Stimulated activated CD4-positive, alpha-beta T cell treated with anti-CD3 and anti-CD28 coated beads, Interleukin-1b, Interleukin-23, amount 100 ng/mL, for 4 hours (primary cell): ENCODE measurements at regions not wholly inside any gene's neighbourhood (a gene's known extent, or its start where the extent isn't known, plus 50 kb on each side); places are given as distances from the start of the nearest gene placed in this dataset.

ENCODE experiments used
- DNase-seq, 2 donors: peaks; one replicate each; pipeline ENCODE4 v3.0.0-alpha.2; 2020; ENCODE audit warnings: low read depth in 2 of 2

DNA sequence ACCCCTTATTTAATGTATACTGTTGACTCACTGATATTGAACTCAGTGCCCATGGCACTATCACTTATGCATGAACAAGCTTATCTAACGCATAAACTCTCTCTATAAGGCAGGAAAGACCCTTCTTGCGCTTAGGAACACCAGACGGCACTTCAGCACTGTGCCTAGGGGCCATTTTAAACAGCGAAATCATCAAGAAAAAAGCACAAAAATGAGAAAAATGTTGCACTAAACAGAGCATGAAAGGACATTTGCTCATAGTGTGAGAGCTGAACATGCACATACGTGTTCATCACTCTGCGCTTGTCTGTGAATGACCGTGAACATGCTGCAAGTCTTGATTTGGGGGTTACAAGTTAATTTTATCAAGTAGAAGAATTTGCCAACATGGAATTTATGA is 109.6 kb downstream of the WDR11 start:
- no peak for DNase-seq

DNA sequence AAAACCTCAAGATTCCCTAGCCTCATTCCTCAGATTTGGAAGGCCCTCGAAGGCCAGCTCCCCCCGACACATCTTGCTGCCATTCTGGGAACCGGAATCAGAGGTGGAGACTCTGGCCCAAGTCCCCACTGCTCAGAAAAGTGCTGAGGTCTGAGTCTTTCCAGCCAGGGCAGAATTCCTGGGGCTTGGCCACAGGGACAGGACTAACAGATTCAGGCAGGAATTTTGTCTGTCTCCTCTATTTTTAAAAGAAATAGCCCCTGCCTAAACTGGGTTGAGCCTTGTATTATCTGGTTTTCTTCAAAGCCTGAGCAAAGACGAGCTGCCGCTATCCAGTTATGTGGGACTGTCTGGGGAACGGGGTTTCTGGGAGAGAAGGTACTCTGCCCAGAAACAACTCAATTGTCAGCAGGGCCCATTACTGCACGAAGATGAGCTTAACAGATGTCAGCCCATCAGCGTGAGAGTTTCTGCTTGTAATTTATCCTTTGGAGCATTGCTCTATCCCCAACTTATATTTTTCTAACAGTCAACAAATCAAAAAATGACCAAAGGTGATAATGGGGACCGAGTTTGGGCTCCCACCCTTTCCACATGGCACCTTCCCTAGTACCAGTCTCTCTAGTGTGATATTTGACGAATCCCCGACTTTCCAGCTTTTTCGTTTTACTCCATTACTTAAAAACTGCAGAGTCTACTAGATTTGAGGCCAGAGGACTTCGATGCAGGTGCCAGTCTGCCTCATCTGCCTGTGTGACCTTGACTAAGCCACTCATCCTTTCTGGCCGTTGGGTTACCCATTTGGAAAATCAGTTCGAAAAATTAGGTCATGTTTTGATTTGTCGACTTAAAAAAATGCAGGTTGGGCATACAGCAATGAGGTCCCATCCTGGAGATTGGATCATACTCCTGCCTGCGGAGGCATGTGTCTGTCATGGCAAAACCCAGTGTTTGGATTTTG is 110.9 kb downstream of the WDR11 start:
- DNase-seq: no peak

DNA sequence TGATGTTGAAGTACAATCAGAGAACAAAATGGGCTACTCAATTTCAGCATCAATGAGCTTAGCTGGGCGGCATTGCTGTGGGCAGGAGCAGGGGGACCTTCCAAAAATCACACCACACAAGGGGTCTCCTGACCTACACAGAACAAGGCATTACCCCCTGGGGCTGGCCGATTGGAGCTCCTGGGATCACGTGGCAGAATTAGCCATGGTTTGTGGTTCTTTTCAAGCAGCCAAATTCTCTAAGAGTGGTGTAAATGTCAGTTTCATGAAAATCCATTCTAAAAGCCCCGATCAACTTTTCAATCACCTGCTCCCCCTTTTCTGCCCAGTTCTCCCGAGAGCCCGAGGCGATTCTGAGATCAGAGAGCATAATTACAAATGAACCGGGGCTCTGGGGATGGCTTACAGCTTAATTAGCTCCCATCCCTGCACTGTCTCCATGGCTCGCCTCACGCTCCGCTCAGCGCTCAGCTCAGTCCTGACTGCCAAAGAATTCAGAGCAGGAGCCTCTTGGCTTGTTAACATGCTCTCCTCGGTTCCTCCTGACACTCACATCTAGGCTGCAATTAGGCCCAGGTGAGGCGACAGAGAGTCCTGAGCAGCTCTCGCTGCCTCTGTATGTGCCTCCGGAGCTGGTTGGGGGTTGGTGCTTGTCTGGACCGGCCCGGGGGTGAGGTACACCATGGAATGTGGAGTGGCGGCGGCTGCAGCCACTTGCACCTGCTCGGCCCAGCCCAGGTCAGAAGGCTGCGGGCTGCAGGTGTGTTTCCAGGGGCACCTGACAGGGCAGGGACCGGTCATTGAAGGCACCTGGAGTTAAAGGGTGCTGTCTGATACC is 111.8 kb downstream of the WDR11 start:
- DNase-seq: no peak

DNA sequence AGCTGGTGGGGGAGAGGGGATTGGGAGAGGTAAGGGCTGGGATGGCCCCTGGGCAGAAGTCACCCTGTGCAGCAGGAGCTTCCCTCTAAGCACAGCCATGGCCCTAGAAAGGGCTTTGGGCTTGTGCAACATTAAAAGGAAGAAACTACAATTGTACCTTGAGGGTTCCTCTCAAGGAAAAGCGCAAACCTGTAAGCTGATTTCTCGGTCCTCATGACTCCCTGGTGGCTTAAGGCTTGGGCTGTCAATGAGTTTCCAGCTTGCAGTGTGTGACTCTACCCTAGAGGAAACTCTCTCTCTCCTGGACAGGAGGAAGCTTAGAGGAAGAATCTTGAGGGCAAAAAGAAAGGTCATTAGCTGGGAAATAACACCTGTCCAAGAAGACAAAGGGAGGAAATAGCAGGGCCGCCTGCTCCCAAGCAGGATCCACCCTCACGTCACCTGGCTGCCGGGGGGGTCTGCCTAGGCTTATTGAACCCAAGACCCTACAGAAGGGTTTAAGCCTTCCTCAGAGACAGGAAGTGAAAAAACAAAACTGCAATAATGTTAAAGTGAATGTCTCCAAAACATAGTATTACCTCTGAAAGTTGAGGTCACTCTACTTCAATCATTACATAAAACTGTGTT is 112.5 kb downstream of the WDR11 start:
- DNase-seq: no peak

DNA sequence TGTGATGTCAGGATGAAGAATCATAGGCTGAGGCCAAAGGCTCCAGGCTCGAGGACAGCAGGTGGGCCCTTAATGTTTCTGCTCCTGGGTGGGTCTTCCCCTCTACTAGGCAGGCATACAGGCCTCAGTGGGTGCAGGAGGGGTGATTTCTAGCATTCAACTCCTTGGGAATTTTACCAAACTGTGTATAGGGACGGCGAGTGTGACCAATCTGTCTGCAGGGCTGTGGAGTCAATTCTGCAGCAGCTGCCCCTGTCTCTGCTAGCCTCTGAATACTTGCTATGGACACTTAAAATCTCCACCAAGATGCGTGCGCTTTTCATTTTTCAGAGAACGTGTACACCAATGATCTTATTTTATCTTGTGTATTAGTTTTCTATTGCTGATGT is 115.5 kb downstream of the WDR11 start:
- no peak for DNase-seq

DNA sequence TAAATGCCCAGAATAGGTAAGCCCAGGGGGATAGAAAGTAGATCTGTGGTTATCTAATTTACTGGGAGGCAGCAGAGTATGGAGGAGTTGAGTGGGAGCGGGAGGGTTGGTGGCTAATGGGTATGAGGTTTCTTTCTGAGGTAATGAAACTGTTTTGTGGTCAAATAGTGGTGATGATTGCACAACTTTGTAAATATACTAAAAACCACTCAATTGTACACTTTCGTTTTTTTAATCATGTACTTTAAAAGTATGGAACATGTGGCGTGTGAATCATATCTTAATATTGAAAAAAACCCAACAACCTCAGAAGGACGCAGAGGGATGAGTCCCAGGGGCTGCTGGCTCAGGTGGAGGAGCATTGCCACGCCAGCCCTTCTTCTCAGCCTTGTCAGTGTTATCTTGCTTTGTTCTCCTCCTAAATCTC is 118.1 kb downstream of the WDR11 start:
- no peak for DNase-seq

DNA sequence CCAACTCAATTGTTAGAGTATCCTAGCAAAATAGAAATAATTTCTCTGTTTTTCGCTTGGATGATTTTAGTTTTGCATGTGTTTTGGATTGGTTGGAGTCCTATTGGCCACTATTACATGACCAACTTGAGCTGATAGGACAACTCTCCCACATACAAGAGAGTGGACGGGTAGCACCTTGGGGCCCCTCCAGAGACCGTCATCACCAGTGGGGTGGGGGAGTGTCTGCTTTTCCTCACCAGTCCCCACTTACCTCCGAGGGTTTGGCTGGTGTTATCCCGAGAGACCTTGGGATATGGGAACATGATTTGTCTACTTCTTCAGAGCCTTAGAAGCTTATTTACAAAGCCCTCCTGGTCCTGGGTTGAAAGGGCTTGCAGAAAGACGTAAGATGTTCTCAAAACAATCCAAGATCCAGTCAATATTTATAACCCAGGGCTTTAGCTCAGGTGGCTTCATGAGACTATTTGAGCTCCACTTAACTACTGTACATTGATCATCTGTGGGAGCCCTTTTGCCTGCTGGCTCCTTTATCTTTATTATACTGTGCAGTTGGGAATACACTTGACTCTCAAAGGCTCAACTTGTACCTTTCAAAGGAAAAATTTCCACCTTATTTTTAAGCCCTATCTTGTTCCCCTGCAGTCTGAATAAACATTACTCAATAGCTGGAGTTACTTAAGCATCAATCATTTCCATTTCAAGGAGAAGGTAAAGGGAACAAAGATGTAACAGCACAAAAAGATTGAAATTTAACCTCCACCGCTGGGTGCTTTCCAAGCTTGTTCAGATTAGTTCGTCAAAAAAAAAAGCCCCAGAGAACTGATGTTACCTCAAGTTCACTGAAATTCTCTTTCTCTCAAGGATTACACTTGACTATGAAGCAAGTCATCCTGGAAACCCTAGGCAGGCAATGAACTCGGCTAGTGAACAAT is 119.7 kb downstream of the WDR11 start:
- no peak for DNase-seq

DNA sequence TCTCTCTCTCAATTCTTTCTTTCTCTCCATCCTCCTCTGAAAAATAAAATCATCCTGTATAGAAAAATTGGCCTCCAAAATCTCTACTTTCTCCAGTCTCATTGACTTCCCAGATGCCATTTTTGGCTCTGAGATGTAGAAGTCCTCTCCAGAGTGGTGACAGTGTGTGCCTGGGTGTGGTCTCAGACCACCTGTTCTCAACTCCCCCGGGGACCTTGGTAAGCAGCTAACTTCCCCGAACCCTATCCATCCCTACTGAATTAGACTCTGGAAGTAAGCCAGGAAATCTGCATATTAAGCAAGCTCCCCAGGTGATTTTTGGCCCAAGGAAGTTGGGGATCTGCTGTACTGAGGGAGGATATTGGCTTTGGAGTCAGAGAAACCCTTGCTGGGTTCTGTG is 120.5 kb downstream of the WDR11 start:
- no peak for DNase-seq

DNA sequence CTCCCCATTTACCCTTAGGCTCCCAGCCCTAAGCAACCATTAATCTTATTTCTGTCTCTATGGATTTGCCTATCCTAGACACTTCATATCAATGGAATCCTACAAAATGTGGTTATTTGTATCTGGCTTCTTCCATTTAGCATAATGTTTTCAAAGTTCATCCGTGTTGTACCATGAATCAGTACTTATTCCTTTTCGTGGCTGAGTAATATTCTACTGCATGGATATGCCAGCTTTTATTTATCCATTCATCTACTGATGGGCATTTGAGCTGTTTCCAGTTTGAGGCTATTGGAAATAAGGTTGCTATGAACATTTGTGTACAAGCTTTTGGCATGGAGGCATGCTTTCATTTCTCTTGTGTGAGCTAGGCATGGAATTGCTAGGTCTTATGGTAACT is 121.1 kb downstream of the WDR11 start:
- DNase-seq: no peak

DNA sequence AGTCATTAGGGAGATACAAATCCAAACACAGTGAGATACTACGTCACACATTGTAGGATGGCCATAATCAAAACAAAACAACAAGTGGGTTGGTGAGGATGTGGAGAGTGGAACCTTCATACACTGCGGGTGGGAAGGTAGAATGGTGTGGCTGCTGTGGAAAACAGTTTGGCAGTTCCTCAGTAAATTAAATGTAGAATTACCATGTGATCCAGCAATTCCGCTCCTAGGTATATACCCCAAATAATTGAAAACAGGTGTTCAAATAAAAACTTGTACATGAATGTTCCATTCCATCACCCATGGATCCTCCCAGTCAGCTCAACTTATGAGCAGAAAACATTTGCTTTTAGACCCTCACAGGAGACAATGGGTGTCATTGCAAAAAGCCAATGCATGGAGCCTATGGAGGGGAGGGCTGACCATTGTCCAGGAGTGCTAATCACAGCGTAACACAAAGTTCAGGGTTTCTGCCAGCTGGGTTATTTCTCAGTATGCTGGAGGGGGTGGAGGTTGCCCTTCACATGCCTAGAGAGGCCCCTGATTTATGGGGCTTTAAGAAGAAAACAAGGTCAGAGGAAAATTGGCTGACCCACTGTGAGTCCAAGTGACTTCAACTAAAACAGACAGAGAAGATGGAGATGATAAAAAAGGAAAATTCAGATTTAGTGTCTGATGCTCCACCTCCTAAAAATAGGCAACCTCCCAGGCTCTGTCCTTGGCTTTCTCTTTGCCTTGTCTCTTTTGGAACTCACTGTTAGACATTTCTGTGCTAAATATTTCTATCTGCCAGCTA is 124.1 kb downstream of the WDR11 start:
- DNase-seq: no peak

DNA sequence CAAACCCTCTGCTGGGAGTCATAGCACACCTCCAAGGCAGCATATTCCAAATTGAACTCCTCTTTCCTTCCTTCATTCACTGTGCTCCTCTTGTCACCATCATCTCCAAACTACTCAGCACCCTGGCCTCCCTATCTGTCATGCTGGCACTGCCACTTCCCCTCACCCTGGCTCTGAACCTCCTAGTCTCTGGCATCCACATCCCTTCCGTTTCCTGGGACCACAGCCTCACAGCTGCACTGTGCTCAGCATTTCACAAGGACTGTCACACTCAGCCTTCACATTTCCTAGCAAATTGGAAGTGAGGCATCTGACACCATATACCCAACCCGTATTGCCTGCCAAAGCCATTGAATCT is 124.7 kb downstream of the WDR11 start:
- no peak for DNase-seq

DNA sequence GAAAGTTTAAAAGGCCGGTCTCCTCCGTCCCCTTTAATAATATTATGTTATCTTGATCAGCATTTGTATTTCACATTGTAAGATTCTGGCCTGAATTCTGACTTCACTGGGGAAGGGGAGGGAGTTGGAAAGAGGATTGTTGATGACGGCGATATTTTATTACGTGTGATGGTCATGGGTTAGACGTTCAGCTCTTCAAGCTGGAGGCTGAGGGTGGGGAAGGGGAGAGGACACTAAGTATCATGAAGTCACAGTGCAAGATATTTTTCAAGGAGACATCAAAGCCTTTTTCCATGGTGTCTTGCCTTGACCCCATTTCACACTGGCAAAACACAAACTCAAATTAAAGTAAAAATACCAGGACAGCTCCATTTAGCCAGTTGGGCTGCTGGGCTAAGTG is 126.7 kb downstream of the WDR11 start:
- no peak for DNase-seq

DNA sequence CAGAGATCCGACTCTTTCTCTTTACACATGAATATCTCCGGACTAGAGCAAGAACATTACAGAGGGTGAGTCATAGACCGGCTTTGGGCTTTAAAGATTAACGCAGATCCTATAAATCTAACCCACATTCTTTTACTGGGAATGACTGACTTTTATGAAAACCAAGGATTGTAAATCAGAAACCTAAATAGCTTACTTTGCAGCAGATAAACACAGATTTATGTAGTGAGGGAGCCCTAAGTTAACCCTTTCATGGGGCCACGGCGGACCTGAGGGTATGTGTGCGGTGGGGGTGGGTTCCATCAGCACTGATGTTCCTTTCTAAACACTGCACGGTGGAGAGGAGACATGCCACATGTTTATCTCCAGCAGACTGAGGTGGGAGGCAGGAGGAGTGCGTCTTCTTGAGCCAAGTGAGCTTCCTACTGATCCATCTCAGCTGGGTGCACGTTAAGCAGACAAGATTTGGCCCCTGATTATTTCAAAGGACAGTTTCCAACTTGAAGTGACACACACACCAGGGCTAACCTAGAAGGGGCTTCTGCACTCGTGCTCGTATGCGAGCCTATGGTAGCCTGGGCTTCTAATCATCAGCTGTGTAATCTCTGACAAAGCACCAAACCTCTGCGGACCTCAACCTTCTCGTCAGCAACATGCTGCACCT is 127.6 kb downstream of the WDR11 start:
- DNase-seq: no peak

DNA sequence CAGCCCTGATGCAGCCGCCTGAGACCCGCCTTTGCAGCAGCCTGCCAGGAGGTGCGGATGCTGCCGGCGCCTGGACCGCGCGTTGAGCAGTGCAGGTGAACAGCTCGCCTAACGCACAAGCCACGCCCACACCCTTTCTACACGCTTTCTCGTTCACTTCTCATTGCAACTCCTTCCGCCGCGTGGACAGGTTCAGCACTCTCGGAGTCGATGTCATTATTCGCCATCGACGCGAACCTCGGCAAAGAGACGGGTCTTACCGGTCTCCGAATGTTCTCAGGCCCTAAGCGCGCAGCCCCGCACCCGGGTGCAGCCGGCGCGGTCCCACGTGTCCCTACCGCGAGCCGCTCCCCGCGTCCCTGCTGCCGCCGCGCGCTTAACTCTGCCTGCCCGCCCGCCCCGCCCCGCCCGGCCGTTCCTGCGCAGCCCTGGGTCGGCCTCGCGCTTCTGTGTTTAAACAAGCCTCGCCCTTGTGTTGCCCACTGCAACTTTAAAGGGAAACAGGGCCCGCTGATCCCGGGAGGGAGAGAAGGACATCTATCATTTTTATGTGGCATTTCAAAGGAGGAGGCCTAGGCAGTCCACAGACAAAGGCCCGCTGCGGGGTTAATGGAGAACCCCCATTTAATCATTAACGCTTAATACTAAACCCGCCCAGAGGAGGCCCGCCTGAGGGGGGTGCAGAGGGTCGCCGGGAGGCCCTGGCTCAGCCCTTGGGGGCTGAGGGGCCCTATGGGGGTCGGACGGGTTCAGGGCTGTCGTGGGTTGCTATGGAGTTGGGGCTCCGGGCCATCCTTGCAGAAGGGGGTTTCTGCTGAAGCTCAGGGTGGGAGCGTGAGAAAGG is 128.5 kb downstream of the WDR11 start:
- DNase-seq: peak in 1 of 2 donors; percentile 7

DNA sequence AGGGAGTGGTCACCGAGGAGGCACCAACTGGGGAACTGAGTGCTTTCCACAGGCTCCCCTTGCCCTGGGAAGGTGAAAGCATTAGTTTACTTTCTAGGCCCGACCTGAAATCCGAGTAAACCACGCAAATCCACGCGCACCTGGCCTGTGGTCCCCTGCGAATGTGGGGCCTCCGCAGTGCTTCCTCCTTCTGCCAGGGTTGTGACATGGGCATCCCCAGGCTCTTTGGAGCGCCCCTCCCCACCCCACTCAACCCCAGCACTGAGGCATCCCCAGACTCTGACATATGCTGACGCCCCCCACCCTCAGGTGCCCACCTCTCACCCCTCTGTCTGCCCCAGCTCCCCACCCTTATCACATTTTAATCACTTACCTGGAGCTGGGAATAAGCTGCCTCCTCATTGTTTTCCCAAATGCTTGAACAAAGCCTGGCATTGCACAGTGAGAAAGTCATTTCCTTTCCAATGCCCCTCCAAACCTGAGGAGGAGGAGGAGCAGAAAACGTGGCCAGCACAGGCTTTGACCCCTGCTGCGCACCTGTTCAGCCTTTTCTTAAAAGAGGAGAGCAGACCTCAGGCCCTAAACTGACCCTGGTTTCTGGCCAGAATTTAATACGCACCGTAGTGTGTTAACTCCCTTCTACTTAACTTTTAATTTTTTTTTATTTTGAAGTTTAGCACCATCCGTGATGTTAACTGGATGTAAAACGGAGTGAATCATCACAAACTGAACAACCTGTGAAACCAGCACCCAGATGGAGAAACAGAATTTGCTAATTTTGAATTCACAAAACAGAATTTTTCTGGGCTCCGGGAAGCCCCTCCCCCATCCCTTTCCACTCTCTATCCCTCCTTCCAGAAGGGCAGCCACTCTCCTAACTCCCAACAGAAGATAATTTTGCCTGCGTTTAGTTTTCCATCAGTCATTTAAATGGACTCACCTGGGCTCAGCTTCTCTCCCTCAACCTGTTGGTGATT is 129.4 kb downstream of the WDR11 start:
- no peak for DNase-seq

DNA sequence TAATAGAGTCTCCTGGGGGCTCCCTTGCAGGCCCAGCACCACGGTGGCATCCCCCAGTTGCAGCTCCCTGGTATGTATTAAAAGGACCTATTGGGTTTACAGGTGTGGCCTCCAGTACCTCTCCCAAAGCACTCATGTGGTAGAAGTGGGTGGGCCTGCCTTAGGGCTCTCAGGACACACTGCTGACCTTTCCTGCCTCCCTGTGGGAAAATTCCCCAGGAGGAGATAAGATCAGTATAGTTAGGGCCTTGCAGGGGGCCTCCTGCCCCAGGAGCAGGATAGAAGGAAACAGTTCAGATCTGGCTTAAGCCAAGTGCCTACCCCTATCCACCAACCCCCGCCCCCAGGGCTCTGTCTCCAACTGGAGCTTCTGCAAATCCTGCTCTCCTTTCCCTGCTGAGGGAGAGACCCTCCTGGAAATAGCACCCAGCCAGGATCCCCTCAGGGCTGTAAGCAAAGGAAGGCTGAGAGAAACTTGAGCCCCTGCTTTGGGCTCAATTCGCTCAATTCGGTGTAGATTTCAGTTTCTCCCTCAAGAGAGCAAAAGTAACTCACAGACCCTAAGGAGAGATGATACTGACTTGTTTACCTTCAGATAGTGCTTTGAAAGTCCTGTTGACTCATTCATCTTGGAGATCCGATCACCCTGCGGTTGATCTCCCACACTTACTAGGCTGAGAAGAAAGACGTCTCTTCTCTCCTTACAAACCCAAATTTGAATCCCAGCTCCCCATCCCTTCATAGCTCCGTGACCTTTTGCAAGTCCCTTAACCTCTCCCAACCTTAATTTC is 130.6 kb downstream of the WDR11 start:
- DNase-seq: no peak

DNA sequence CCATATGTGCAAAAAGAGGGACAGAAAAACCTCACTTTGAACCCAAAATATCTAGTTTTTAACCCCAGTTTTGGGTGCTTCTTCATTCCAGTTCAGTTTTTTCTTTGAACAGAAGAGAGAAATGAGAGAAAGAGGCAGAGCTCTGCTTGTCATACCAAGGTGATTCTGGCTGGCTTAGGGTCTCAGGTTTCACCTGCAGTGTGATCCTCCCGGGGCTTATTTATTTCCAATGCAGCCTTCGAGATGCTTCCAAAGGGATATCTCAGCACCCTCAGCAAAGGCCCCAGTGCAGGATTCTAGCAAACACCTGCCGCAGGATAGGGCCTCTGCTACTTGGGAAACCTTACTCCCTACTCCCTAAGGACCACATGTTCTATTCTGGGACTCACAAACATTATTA is 131.3 kb downstream of the WDR11 start:
- no peak for DNase-seq
